ENCODE measurements at regions not wholly inside any gene's neighbourhood (a gene's known extent, or its start where the extent isn't known, plus 50 kb on each side); places are given as distances from the start of the nearest gene placed in this dataset.

GRCh38 chr1:244211559-244211944 is 160.5 kb downstream of the ZBTB18 start:
- TF ChIP-seq CTCF (IDR thresholded peaks at IDR 0.05) (no peak), REST (IDR thresholded peaks at IDR 0.05; ENCODE audit: insufficient read depth in 1 of 2, low read depth in 2 of 2, low read length in 1 of 2) (no peak)

Data from Panc1 (cell line).